ENCODE measurements at regions not wholly inside any gene's neighbourhood (a gene's known extent, or its start where the extent isn't known, plus 50 kb on each side); places are given as distances from the start of the nearest gene placed in this dataset.

DNA sequence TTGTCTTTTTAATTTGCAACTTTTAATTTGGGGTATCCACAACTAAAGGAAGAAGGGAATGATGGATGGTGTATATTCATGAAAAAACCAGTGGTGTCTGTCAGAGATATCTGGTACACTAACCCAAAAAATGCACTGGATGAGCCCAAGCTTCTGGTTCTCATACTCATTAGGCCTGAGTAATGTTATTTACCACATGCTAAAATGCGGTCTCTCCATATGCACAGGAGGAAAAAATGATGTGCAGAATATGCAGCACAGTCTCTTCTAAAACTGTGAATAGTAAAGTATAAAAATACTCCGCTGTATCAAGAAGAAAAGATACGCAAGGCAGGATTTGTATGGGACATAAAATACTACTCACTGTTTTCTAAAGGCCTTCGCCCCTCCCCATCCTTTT lies 275.6 kb upstream of the NAV3 start:
- TF ChIP-seq, protein P1, sequence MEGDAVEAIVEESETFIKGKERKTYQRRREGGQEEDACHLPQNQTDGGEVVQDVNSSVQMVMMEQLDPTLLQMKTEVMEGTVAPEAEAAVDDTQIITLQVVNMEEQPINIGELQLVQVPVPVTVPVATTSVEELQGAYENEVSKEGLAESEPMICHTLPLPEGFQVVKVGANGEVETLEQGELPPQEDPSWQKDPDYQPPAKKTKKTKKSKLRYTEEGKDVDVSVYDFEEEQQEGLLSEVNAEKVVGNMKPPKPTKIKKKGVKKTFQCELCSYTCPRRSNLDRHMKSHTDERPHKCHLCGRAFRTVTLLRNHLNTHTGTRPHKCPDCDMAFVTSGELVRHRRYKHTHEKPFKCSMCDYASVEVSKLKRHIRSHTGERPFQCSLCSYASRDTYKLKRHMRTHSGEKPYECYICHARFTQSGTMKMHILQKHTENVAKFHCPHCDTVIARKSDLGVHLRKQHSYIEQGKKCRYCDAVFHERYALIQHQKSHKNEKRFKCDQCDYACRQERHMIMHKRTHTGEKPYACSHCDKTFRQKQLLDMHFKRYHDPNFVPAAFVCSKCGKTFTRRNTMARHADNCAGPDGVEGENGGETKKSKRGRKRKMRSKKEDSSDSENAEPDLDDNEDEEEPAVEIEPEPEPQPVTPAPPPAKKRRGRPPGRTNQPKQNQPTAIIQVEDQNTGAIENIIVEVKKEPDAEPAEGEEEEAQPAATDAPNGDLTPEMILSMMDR (conservative IDR thresholded peaks at IDR 0.05): no peak
- TF ChIP-seq EZH2 (IDR thresholded peaks at IDR 0.05; ENCODE audit: low read depth): no peak
